GM23338 (cell line): ENCODE measurements at regions not wholly inside any gene's neighbourhood (a gene's known extent, or its start where the extent isn't known, plus 50 kb on each side); places are given as distances from the start of the nearest gene placed in this dataset.

Experiments
- EZH2phosphoT487 ChIP-seq: fragments of 200-600 bp; sonication (generic); IDR thresholded peaks from one replicate; pipeline ENCODE4 v1.8.1; 2018; ENCODE audit warnings: antibody characterized with exemption; ENCODE audit not compliant: unreplicated experiment
- TF ChIP-seq, protein P1 (sequence below), 2 experiments: fragments of 200-600 bp in 1 of 2; sonication (generic) in 1 of 2; conservative IDR thresholded peaks; 2 replicates each; pipeline versions ENCODE4 v1.5.1 to v1.6.1; 2016 to 2017; ENCODE audit warnings: antibody characterized with exemption in 2 of 2, low read depth in 2 of 2, mild to moderate bottlenecking in 2 of 2, moderate library complexity in 1 of 2

GRCh38 chr20:22343612-22344011, 240.8 kb downstream of the FOXA2 start:
- TF ChIP-seq, protein P1, sequence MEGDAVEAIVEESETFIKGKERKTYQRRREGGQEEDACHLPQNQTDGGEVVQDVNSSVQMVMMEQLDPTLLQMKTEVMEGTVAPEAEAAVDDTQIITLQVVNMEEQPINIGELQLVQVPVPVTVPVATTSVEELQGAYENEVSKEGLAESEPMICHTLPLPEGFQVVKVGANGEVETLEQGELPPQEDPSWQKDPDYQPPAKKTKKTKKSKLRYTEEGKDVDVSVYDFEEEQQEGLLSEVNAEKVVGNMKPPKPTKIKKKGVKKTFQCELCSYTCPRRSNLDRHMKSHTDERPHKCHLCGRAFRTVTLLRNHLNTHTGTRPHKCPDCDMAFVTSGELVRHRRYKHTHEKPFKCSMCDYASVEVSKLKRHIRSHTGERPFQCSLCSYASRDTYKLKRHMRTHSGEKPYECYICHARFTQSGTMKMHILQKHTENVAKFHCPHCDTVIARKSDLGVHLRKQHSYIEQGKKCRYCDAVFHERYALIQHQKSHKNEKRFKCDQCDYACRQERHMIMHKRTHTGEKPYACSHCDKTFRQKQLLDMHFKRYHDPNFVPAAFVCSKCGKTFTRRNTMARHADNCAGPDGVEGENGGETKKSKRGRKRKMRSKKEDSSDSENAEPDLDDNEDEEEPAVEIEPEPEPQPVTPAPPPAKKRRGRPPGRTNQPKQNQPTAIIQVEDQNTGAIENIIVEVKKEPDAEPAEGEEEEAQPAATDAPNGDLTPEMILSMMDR (conservative IDR thresholded peaks at IDR 0.05; ENCODE audit: low read depth in 2 of 2): no peak
- TF ChIP-seq EZH2phosphoT487: no peak
